ENCODE measurements at regions not wholly inside any gene's neighbourhood (a gene's known extent, or its start where the extent isn't known, plus 50 kb on each side); places are given as distances from the start of the nearest gene placed in this dataset.
"Not testable (repeated sequence)": the region's sequence is repeated elsewhere in the genome, so short reads cannot be mapped to it uniquely, and the experiment has no call there.

DNA sequence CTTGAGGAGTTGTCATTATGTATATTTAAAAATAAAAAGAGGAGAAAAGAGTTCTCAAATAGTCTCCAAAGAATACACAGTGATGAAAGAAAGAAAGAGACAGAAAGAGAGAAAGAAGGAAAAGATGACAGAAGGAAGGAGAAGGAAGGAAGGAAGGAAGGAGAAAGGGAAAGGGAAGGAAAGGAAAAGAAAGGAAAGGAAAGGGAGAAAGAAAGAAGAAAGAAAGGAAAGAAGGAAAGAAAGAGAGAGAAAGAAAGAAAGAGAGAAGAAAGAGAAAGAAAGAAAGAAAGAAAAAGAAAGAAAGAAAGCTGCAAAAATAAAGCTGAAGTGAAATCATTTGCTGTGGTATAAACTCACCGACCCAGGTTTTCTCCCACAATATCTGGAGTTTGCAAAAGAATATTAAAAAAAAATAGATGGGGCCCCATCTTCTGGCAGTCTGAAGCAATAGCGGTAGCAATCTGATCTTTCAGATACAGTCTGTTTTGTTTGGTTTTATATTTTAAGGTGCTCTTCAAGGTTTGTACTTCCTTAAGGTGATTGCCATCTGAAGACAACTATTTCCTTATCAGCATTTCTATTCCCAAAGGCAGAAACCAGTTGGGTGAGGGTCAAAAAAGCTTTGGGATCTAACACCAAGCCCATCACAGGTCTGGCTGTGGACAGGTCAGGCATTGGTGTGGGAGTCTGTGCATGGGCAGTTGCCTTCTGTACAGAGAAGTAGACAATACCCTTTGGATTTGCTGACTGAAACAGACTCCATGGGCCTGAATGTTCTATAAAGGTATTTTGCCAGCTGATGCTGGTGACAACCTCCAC is 160.4 kb downstream of the CPEB2 start:
- no peak for DNase-seq (ENCODE audit: low read depth in 2 of 2)

DNA sequence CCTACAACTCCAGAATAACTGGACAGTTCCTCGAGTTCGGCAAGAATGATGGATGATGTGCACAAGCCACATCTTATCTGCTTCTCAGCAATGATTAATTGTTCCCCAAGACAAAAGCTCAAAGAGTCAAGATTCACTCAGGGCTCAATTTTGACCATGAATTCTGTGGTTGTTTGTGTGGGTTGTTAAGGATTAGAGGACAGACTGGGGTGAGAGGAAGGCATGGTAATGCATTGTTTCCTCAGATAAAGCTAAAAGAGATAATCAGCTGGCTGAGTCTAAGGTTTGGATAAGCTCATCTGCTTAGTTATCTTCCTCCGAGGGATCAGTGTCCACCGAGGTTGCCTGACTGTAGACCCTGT is 161.0 kb downstream of the CPEB2 start:
- no peak for DNase-seq (ENCODE audit: low read depth in 2 of 2)

DNA sequence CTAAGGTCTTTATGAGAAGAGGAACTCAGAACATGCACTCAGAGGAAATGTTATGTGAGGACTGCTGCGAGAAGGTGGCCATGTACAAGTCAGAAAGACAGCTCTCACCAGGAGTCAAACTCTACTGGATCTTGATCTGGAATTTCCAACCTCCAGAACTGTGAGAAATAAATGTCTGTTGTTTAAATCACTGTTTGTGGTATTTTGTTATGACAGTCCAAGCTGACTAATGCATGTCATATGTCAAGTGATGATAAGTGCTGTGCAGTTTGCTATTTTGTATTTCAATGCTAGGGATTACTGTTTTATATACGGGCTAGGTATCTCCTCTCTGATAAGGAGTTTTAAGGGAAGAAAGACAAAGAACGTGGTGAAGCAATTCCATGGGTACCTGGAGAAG is 162.3 kb downstream of the CPEB2 start:
- DNase-seq (ENCODE audit: low read depth in 2 of 2) = no peak

DNA sequence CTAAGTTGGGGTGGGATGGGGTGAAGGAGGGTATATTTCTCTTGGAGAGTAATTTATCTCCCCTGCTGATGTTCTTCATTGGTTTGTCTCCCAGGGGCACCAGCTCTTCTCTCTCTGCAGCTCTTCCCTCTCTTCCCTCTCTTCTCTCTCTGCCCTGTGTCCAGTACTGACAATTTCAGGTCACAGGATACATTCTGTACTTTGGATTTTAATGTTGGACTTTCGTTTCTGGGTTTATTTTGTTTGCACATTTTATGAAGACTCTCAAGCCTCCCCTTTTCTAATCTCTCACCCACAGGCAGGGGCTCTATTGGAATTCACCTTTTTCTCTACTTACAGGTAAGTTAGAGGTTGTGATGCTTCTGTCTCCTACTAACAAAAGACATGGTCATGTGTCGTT is 165.5 kb downstream of the CPEB2 start:
- no peak for DNase-seq (ENCODE audit: low read depth in 2 of 2)

DNA sequence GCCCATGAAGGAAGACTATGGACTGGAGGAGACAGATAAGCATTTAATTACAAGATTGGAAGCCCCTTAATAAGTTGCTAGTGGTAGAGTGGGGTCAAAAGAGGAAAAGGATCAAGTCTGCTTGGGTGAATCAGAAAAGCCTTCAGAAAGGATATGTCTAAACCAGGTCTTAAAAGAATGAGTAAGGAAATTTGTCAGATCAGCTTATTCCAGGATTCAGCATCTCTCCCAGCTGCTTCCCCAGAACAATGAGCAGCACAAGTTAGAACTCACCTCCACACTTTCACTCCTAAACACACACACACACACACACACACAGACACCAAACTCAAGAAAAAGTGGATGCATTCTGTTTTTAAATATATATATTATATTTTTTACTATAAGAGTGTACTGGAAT is 166.5 kb downstream of the CPEB2 start:
- DNase-seq (ENCODE audit: low read depth in 2 of 2) = no peak

DNA sequence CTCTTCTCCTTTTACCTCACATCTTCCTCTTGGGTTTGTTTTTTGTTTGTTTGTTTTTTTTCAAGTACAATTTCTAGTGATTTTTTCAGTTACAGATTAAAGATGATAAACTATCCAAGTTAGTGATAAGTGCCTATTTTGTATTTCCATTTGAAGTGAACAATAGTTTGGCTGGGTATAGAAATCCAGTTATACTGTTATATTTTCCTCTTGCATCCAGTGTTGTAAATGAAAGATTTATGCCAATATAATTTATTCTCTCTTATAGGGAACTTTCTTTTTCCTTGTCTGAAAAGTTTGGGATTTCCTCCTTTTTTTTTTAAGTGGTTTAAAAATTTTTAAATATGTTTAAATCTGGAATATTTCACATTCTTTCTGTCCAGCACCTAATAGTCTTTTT is 169.4 kb downstream of the CPEB2 start:
- no peak for DNase-seq (ENCODE audit: low read depth in 2 of 2)

DNA sequence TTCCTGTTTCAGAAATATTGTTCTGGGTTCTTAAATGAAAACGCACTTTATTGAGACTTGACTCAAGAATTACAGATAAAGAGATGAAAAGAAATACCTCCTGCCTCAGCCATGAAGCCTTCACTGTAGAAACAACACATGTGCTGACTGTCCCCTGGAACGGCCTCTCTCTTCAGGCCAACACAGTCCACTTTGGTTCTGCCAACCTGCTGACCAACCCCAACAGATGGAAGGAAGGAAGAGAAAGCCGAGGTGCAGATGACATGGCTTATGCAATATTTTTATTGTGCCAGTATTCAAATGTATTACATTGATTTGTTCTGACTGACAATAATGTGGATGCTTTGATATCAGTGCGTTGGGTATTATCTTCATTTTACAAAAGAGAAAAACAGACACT is 171.0 kb downstream of the CPEB2 start:
- no peak for DNase-seq (ENCODE audit: low read depth in 2 of 2)

DNA sequence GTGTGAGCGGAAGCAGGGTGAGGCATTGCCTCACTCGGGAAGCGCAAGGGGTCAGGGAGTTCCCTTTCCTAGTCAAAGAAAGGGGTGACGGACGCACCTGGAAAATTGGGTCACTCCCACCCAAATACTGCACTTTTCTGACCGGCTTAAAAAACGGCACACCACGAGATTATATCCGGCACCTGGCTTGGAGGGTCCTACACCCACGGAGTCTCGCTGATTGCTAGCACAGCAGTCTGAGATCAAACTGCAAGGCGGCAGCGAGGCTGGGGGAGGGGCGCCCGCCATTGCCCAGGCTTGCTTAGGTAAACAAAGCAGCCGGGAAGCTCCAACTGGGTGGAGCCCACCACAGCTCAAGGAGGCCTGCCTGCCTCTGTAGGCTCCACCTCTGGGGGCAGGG is 171.9 kb downstream of the CPEB2 start:
- DNase-seq (ENCODE audit: low read depth in 2 of 2) = not testable (repeated sequence)

DNA sequence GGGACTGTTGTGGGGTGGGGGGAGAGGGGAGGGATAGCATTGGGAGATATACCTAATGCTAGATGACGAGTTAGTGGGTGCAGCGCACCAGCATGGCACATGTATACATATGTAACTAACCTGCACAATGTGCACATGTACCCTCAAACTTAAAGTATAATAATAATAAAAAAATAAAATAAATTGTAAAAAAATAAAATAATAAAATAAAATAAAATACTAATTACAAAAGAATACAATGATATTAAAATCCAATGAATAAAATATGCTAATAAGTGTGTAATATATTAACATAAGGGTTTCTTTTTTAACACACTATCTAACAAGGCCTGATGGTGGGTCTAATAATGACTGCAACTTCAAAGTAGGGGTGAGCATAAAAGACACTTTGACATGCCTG is 177.6 kb downstream of the CPEB2 start:
- DNase-seq (ENCODE audit: low read depth in 2 of 2) = not testable (repeated sequence)

DNA sequence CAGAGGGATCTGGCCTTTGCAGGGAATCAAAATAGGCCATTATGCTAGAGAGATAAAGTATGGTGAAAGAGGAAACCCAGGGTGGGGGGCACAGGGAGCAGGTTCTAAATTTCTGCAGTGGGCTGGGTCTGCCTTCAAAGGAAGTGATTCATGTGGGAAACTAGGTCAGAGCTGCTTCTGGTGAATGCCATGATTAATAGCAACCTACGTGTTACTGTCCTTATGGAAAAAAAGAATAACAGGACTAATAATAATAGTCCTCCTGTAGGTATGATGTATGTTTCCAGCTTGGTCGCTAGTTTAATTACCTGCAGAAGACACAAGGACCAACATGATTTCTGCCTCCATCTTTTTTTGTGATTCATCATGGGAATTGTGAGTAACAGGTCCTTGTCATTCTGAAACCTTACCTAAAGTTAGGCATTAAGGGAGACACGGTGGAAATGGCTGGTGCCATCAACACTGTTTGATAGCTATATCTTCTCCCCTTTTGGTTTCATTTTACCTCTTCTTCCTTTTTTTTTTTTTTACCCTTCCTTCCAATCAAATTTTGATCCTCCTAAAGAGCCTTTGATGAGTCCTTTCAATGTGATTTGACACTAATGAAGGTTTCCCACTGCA is 180.4 kb downstream of the CPEB2 start:
- DNase-seq (ENCODE audit: low read depth in 2 of 2) = no peak

DNA sequence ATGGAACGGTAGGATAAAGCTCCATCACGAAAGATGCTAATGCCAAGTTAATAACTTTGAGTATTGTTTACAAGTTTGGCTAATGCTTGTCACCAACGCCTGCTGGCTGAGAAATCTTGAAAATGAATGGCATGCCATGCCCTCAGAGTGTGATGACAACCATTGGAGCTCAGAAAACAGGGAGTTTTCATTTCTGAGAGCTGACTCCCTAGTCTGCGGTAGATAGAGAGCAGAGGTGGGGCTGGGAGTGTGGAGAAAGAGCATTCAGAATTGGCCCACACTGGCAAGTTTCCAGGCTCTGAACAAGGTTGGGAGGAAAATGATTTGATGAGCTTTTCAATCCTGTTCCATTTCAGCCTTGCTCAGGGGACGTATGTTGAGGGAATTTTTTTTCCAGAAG is 183.9 kb downstream of the CPEB2 start:
- DNase-seq (ENCODE audit: low read depth in 2 of 2) = no peak

DNA sequence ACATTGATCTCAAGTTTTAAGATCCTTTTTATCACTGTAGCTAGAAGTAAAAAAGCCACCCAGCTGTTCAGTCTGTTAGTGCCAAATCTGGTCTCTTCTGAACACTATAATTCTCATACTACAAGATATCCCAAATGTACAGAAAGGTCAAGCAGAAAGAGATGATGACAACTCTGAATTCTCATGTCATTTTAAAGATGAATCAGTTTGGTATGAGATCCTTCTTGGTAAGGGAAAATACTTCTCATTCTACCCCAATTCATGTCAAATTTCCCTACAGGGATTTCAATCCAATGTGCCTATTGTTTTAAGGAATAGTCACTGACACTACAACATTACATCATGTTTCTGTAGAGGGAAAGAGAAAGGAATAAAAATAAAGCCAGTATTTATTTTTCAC is 184.5 kb downstream of the CPEB2 start:
- no peak for DNase-seq (ENCODE audit: low read depth in 2 of 2)

DNA sequence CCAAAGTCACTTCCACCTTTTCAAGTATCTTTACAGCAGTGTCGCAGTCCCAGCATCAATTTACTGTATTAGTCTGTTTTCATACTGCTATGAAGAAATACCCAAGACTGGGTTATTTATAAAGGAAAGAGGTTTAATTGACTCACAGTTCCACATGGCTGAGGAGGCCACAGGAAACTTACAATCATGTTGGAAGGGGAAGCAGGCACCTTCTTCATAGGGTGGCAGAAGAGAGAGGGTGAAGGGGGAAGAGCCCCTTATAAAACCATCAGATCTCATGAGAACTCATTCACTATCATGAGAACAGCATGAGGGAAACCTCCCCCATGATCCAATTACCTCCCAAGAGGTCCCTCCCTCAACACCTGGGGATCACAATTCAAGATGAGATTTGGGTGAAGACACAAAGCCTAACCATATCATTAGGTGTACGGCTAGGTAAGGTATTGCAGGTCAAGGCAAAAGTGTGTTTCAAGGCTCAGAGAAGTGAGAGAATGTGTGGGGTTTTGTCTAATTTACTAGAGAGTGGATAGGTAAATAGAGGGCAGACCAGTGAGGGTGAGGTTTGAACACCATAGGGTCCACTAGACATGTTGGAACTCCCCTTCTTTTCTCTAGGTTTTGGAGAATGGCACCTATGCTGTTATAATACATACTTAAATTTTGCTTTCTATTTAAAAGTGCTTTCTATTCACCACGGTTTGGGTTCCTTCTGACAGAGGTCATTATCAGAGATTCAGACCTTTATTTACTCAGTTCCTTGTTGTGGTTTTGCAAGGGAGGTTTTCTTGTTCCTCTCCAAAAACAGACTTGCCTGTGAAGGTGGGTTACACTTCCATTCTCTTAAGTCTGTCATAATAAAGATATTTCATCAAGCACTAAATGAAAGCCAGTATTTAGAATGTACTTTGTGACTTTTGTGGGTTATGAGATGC is 186.6 kb downstream of the CPEB2 start:
- DNase-seq (ENCODE audit: low read depth in 2 of 2) = no peak

DNA sequence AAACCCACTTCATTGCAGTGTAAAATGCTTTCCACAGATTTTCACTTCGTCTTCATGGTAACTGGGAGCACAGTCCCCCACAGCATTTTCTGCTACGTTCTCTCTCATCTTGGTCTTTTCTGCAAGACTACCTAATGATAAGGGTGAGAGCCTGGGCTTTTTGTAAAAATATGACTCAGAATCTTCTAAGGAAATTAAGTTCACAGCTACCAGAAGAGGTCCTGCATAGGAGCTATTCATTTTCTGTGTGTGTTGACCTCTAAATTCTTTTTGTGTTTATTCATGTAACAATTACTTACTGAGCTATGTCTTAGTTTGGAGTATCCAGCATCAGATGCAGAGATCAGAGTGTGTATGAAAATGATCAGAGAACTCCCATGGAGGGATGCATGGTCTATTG is 192.2 kb downstream of the CPEB2 start:
- no peak for DNase-seq (ENCODE audit: low read depth in 2 of 2)

DNA sequence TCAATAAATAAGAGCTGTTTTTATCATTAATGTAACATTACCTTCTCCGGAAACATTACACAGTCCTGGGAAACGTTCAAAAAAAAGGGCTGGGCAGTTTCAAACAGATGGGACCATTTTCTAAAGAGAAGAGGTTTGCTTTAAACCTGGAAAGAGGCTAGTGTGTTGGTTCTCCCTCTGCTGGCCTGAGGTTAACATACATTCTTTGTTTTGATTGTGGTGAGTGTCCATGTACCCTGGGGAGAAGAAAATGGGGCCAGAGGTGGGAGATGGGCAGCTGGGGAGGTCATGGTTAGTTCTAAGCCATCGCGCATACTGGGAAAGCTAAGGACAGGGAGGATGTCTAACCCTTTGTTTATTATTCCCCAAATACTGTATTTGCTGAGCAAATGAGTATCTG is 194.7 kb downstream of the CPEB2 start:
- DNase-seq (ENCODE audit: low read depth in 2 of 2) = no peak

DNA sequence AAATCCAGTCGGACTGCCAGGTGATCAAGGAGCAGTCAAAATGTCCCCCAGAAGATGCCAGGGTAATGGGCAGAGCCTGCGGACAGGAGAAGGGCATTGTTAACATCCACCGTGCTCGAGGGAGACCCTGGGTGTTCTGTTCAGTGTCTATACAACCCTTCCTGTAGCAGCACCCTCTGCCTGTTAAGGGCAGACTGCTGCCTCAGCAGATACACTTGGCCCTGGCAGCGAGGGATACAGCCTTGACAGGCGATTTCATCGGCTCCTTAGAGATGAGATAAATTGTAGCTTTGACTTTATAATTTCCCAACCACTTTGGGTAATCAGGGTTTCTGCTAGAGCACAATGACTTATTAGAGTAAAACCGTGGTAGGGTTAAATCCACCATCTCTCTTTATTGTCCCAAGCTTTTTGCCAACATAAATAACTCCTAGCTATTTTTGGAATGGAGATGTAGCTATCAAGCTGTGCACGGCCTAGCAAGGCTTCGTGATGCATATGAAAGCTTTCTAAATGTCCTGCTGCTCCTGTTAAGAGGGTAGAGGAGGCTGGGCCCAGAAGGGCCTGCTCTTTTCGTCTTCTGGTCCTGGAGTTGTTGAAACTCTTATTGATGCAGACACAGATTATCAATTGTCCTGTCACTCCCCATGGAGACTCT is 195.9 kb downstream of the CPEB2 start:
- no peak for DNase-seq (ENCODE audit: low read depth in 2 of 2)

DNA sequence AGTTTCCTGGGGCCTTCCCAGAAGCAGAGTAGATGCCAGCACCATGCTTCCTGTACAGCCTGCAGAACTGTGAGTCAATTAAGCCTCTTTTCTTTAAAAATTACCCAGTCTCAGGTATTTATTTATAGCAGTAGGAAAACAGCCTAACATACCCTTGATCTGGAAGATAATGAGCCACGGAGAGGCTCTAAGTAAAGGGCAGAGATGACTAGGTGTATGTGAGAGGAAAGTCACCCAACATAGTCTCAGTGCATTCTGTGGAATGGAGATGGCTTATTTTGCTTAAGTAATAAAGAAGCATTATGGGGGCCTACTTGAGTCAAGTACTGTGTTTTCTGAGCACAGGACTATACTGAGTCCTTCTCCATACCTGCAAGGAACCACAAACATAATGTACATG is 199.5 kb downstream of the CPEB2 start:
- DNase-seq (ENCODE audit: low read depth in 2 of 2) = no peak

DNA sequence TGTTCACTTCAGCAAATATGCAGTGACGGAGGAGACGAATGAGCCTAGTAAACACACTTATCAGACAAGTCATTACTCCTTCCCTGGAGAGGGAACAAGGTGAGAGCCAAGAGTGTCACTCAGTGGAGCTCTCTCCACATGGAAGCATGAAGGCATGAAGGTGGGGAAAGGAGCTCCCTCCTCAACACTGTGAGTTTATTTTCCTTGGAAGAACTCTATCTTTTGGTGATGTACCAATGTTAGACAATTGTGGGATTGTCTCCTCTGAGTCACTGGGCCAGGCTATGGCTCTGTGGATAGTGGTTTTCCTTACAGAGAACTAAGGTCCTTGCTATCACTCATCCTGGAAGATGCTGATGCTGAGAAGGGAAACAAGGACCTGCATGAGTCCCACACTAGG is 200.2 kb downstream of the CPEB2 start:
- no peak for DNase-seq (ENCODE audit: low read depth in 2 of 2)

DNA sequence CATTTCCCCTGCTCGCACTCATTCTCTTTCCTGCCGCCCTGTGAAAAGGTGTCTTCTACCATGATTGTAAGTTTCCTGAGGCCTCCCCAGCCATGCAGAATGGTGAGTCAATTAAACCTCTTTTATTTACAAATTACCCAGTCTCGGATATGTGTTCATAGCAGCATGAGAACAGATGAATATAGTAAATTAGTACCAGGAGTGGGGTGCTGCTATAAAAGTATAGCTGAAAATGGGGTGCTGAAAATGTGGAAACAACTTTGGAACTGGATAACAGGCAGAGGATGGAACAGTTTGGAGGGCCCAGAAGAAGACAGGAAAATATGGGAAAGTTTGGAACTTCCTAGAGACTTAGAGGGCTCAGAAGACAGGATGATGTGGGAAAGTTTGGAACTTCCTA is 204.2 kb downstream of the CPEB2 start:
- not testable (repeated sequence) for DNase-seq (ENCODE audit: low read depth in 2 of 2)

DNA sequence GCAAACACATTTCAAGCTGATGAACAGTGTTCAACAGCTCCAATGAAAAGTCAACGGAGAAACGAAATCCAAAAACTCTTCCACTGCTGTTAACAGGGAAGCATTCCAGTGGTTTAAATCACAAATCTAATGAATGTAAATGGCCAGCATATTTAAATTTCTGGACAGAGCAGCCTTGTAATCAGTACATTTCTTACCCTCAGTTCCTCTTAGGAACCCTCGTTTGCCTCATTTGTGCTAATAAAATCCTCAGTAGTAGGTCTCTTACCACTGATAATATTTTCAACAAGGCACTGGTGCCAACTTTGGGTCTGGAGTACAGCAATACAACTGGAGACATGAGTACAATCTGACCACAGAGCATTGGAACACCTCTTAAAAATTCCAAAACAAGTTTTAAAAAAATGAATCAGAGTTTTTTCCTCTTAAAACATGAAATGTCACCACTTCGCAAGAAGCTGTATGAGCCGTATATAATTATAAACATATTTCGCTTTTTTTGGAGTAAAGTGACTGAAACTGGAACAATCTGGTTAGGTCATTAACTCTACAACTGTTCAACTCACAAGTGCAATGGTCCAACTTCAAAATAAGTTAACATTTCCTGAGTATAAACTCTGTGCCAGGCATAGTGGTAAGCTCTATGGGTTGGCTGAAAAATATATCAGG is 211.2 kb downstream of the CPEB2 start:
- DNase-seq (ENCODE audit: low read depth in 2 of 2) = no peak

DNA sequence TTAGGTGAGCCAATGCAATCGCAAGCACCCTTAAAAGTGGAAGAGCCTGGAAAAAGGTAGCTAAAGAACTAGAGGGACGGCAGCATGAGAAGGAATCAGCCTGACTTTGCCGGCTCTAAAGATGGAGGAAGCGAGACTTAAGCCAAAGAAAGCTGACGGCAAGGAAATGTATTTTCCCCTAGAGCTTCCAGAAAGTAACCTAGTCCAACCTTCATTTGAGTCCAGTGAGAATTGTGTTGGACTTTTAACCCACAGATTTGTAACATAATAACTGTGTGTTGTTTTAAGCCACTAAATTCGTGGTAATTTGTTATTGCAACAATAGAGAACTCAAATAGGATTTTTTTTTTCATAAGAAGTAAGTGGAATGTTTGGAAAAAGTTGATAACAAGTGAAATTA is 212.7 kb upstream of the C1QTNF7 start:
- no peak for DNase-seq (ENCODE audit: low read depth in 2 of 2)

DNA sequence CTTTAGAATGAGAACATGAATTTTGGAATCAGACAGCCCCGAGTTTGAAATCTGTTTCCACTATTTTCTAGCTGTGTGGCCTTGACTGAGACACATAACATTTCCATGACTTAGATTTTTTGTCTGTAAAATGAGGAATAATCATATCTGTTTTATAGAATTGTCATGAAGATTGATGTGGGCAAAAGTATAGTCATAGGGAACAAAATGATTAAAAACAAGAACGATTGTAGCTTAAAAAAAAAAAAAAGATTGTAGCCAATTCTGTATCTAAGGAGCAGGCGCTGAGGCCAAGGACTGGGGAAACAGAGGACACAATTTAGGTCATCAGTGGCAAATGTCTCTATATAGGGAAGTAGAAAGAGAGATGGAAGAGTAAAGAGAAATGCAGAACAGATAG is 201.6 kb upstream of the C1QTNF7 start:
- no peak for DNase-seq (ENCODE audit: low read depth in 2 of 2)
